ENCODE measurements at regions not wholly inside any gene's neighbourhood (a gene's known extent, or its start where the extent isn't known, plus 50 kb on each side); places are given as distances from the start of the nearest gene placed in this dataset.

DNA sequence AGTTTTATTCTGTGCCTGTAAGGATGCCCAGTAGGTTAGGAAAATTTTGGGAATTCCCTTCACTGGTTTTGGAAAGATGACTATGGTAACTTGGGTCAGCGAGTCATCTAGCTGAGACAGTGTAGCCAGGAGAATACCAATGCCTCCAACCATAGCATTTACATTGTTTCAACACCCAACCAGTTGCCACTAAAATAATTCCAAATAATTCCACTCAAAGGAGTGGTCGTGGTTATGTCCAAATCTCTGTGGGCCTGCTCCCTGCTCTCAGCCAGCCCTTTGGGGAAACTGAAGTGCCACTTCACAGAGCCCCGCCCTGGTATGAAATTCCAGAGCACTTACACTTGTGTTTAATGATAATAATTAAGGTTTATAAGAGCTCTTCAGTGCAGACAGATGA is 310.5 kb downstream of the PLK2 start:
- no peak overlapping the region for H3K27ac Mint-ChIP-seq
- intact Hi-C loops (cut with micrococcal nuclease): no loop called here
- no peaks in the 10 kb centered on the region for H3K4me1 Mint-ChIP-seq (ENCODE audit: low read depth)
- POLR2A ChIA-PET: no interaction called here
- no peaks in the 10 kb centered on the region for H3K36me3 Mint-ChIP-seq (ENCODE audit: low read depth)
- no peaks in the 10 kb centered on the region for H3K27me3 Mint-ChIP-seq
- DNase-seq (no peak), ATAC-seq (no peak)
- CTCF ChIA-PET: no interaction called here
- no peak overlapping the region for H3K4me3 Mint-ChIP-seq
- H3K9me3 Mint-ChIP-seq: peaks cover 2% of the 10 kb centered on the region
- TF ChIP-seq, protein P1, sequence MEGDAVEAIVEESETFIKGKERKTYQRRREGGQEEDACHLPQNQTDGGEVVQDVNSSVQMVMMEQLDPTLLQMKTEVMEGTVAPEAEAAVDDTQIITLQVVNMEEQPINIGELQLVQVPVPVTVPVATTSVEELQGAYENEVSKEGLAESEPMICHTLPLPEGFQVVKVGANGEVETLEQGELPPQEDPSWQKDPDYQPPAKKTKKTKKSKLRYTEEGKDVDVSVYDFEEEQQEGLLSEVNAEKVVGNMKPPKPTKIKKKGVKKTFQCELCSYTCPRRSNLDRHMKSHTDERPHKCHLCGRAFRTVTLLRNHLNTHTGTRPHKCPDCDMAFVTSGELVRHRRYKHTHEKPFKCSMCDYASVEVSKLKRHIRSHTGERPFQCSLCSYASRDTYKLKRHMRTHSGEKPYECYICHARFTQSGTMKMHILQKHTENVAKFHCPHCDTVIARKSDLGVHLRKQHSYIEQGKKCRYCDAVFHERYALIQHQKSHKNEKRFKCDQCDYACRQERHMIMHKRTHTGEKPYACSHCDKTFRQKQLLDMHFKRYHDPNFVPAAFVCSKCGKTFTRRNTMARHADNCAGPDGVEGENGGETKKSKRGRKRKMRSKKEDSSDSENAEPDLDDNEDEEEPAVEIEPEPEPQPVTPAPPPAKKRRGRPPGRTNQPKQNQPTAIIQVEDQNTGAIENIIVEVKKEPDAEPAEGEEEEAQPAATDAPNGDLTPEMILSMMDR (IDR thresholded peaks at IDR 0.05): no peak

DNA sequence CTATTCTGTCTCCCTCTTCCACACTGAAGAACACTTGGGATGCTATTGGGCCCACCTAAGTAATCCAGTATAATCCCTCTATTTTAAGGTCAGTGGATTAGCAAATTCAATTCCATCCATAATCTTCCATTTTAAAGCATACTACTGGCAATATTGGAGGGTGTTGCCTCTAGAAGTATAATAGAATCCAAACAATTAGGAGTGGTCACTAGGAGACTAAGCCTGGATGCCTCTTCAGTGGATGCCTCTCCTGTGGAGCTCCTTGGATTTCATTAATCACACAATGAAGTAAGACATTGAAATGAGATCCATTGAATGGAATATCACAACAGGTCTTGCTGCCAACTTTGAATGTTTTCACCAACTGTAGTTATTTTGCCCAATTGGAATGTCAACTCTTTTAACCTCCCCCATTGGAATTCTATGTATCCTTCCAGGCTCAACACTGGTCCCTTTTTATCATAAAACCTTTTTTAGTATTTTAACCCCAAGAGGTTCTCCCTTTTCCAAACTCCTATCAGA is 311.6 kb downstream of the PLK2 start:
- no peak for ATAC-seq
- Mint-ChIP-seq H3K9me3 (peaks cover 2% of the 10 kb centered on the region), H3K4me3 (no peak overlapping the region), H3K27ac (no peak overlapping the region), H3K36me3 (ENCODE audit: low read depth) (no peaks in the 10 kb centered on the region), H3K27me3 (no peaks in the 10 kb centered on the region), H3K4me1 (ENCODE audit: low read depth) (no peaks in the 10 kb centered on the region)
- no peak for DNase-seq
- TF ChIP-seq, protein P1 (IDR thresholded peaks at IDR 0.05): no peak
- CTCF ChIA-PET: no interaction called here
- POLR2A ChIA-PET: no interaction called here
- intact Hi-C loops (cut with micrococcal nuclease): no loop called here

DNA sequence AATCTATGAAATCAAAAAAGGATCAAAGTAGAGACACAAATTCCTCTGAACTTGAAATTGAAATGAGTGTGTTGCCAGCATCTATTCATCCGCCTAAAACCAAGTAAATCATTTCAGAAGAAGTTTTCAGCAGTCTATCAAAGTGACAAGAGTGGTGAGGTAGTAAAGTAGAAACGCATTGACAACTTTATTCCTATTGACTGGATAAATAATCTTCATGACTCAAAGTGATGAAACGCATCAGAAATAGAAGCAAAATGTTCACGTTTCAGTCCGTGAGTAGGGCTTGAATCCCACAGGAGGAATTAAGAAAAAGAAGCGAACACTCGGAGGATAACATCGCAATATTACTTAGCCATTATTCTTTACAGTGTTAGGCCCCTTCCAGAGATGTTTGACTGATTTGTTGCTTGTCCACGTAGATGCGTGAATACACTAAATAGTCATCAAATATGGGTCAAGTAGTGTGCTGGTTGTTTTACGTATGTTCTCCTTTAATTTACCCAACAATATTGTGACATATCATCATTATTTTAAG is 314.4 kb downstream of the PLK2 start:
- H3K4me1 Mint-ChIP-seq (ENCODE audit: low read depth): no peaks in the 10 kb centered on the region
- no peak overlapping the region for H3K27ac Mint-ChIP-seq
- no peaks in the 10 kb centered on the region for H3K9me3 Mint-ChIP-seq
- ATAC-seq (no peak), DNase-seq (no peak)
- H3K27me3 Mint-ChIP-seq: no peaks in the 10 kb centered on the region
- no peak overlapping the region for H3K4me3 Mint-ChIP-seq
- ChIA-PET CTCF (no interaction called here), POLR2A (no interaction called here)
- TF ChIP-seq, protein P1 (IDR thresholded peaks at IDR 0.05): no peak
- intact Hi-C loops (cut with micrococcal nuclease): no loop called here
- no peaks in the 10 kb centered on the region for H3K36me3 Mint-ChIP-seq (ENCODE audit: low read depth)

DNA sequence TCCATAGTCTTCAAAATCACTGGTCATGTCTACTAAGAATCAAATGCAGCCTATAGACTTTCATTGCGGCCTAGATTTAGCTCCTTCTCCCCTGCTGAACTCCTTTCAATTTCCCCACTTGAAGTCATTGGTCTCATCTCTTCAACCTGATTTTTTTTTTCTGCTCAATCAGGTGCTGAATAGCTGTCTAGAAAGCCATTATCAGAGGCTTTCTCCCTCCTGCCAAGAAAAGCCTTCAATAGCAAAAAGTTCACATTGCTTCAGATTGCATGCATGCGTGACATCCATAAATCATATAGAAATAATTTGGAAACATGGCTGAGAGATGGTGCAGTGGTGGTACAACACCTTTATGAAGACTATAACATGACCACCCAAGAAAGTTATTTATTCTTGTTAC is 316.2 kb downstream of the PLK2 start:
- no peaks in the 10 kb centered on the region for H3K4me1 Mint-ChIP-seq (ENCODE audit: low read depth)
- ChIA-PET CTCF (no interaction called here), POLR2A (no interaction called here)
- H3K36me3 Mint-ChIP-seq (ENCODE audit: low read depth): no peaks in the 10 kb centered on the region
- intact Hi-C loops (cut with micrococcal nuclease): no loop called here
- DNase-seq (no peak), ATAC-seq (no peak)
- TF ChIP-seq, protein P1 (IDR thresholded peaks at IDR 0.05): no peak
- no peaks in the 10 kb centered on the region for H3K9me3 Mint-ChIP-seq
- H3K27me3 Mint-ChIP-seq: no peaks in the 10 kb centered on the region
- H3K4me3 Mint-ChIP-seq: no peak overlapping the region
- H3K27ac Mint-ChIP-seq: no peak overlapping the region

DNA sequence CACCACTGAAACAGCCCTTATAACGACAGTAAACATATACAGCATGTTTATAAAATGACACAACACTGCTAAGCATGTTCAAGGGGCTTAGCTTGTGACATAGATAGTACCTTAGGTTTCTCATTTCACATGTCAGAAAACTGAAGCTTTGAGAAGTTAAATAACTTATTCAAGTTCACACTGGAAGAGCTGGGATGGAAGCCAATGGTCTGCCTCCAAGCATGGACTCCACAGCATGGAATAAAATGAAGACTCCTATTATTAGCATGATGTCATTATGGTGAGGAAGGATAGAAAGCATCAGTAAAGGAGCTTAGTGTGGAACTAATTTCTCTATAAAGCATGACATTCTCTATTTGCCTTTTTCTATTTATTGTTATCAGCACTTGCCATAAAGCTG is 316.7 kb downstream of the PLK2 start:
- ChIA-PET CTCF (no interaction called here), POLR2A (no interaction called here)
- intact Hi-C loops (cut with micrococcal nuclease): no loop called here
- H3K9me3 Mint-ChIP-seq: no peaks in the 10 kb centered on the region
- no peak overlapping the region for H3K27ac Mint-ChIP-seq
- no peak for ATAC-seq
- H3K27me3 Mint-ChIP-seq: no peaks in the 10 kb centered on the region
- no peaks in the 10 kb centered on the region for H3K4me1 Mint-ChIP-seq (ENCODE audit: low read depth)
- H3K4me3 Mint-ChIP-seq: no peak overlapping the region
- DNase-seq: no peak
- no peaks in the 10 kb centered on the region for H3K36me3 Mint-ChIP-seq (ENCODE audit: low read depth)
- TF ChIP-seq, protein P1 (IDR thresholded peaks at IDR 0.05): no peak
